Endothelial cell of umbilical vein (primary cell): ENCODE measurements at regions not wholly inside any gene's neighbourhood (a gene's known extent, or its start where the extent isn't known, plus 50 kb on each side); places are given as distances from the start of the nearest gene placed in this dataset.

ENCODE experiments used
- BruUV-seq: library from RNA; stranded (reverse); fragments of 400-500 nt; replicated peaks from 2 replicates; lab custom pipeline; 2021; lab: Mats Ljungman, UMichigan
- CTCF ChIA-PET: fragments of 300-600, 350-600 bp; sonication (Branson Sonifier 250); formaldehyde crosslinking; loops from one replicate; lab custom pipeline; 2021; ENCODE audit warnings: antibody characterized with exemption, inconsistent platforms; lab: Charles Lee
- POLR2A ChIA-PET: fragments of 300-600, 350-600 bp; sonication (Branson Sonifier 250); formaldehyde crosslinking; loops from one replicate; lab custom pipeline; 2021; ENCODE audit warnings: antibody characterized with exemption, inconsistent platforms; lab: Charles Lee
- DNase-seq: peaks from one replicate; pipeline ENCODE4 v3.0.0-alpha.2; 2011; ENCODE audit warnings: low read depth, low spot score
- FAIRE-seq: peaks from 2 replicates; lab custom pipeline; 2011; peaks lifted over from hg19 to GRCh38; lab: Jason Lieb, UNC
- H2AFZ ChIP-seq: 2 replicates; pipeline ENCODE4 v1.6.0; 2012; ENCODE audit warnings: low read depth, low read length, control low read depth, inconsistent platforms
- H3K27ac ChIP-seq: 2 replicates; pipeline ENCODE4 v1.5.1; 2011; ENCODE audit warnings: low read depth, mild to moderate bottlenecking, control low read depth, low read length, moderate library complexity; ENCODE audit not compliant: insufficient read depth
- H3K27me3 ChIP-seq, 2 experiments: 2 replicates each; pipeline versions ENCODE4 v1.6.0 to v1.6.1; 2011; ENCODE audit warnings: low read length in 2 of 2, mixed read lengths in 1 of 2; ENCODE audit not compliant: control insufficient read depth in 2 of 2, insufficient read depth in 2 of 2
- H3K36me3 ChIP-seq, 2 experiments: 2 replicates in 1 of 2; 3 replicates in 1 of 2; pipeline ENCODE4 v1.5.1; 2011; ENCODE audit warnings: low read length in 2 of 2, mild to moderate bottlenecking in 1 of 2, moderate library complexity in 1 of 2; ENCODE audit not compliant: control insufficient read depth in 2 of 2, insufficient read depth in 2 of 2; ENCODE audit errors: extremely low read depth in 1 of 2
- H3K4me1 ChIP-seq: 3 replicates; pipeline ENCODE4 v1.5.1; 2011; ENCODE audit warnings: mild to moderate bottlenecking, low read length; ENCODE audit not compliant: control insufficient read depth, insufficient read depth; ENCODE audit errors: extremely low read depth
- H3K4me2 ChIP-seq: 2 replicates; pipeline ENCODE4 v1.6.1; 2011; ENCODE audit warnings: low read length, control low read depth, mixed read lengths; ENCODE audit not compliant: insufficient read depth
- H3K4me3 ChIP-seq, 3 experiments: fragments of 200-600 bp in 1 of 3; sonication (generic), shearing (Covaris generic) in 1 of 3; replicated peaks in 1 of 3; 2 replicates each; pipeline ENCODE4 v1.5.1; 2011 to 2016; ENCODE audit warnings: control low read depth in 3 of 3, low read length in 3 of 3, mild to moderate bottlenecking in 2 of 3, inconsistent platforms in 1 of 3, low read depth in 1 of 3, moderate library complexity in 1 of 3; ENCODE audit not compliant: insufficient read depth in 1 of 3
- H3K79me2 ChIP-seq: 2 replicates; pipeline ENCODE4 v1.6.0; 2012; ENCODE audit warnings: low read length, inconsistent platforms; ENCODE audit not compliant: control insufficient read depth, insufficient read depth
- H3K9ac ChIP-seq: replicated peaks from 2 replicates; pipeline ENCODE3; 2011; ENCODE audit warnings: low read length, control low read depth; ENCODE audit not compliant: insufficient read depth; ENCODE audit errors: extremely low read depth
- H3K9me1 ChIP-seq: replicated peaks from 3 replicates; pipeline ENCODE4 v1.6.0; 2011; ENCODE audit warnings: mild to moderate bottlenecking, low read length; ENCODE audit not compliant: control insufficient read depth, insufficient read depth; ENCODE audit errors: extremely low read depth
- H3K9me3 ChIP-seq: replicated peaks from 2 replicates; pipeline ENCODE4 v1.5.1; 2012; ENCODE audit warnings: low read length, inconsistent platforms; ENCODE audit not compliant: control insufficient read depth, insufficient read depth
- H4K20me1 ChIP-seq: replicated peaks from 2 replicates; pipeline ENCODE3; 2011; ENCODE audit warnings: mild to moderate bottlenecking, low read length; ENCODE audit not compliant: control insufficient read depth, insufficient read depth; ENCODE audit errors: extremely low read depth
- CTCF ChIP-seq, 2 donors: IDR thresholded peaks; 1 replicate in 1 of 2; 2 replicates in 1 of 2; pipeline ENCODE4 v1.5.1; 2011; ENCODE audit warnings: low read length in 2 of 2, mild to moderate bottlenecking in 2 of 2, moderate library complexity in 2 of 2, control low read depth in 1 of 2, inconsistent platforms in 1 of 2, low read depth in 1 of 2; ENCODE audit not compliant: insufficient read depth in 1 of 2; ENCODE audit errors: extremely low read depth in 1 of 2
- EZH2 ChIP-seq: IDR thresholded peaks from 2 replicates; pipeline ENCODE4 v1.6.1; 2012; ENCODE audit warnings: borderline replicate concordance, low read depth, mild to moderate bottlenecking, moderate library complexity, low read length, inconsistent platforms; ENCODE audit not compliant: severe bottlenecking
- FOS ChIP-seq: IDR thresholded peaks from 2 replicates; pipeline ENCODE4 v1.6.1; 2011; ENCODE audit warnings: mild to moderate bottlenecking, low read length, moderate library complexity, borderline replicate concordance; ENCODE audit not compliant: insufficient read depth
- GATA2 ChIP-seq: IDR thresholded peaks from 2 replicates; pipeline ENCODE4 v1.7.0; 2011; ENCODE audit warnings: low read depth, mild to moderate bottlenecking, moderate library complexity, mixed read lengths, low read length; ENCODE audit not compliant: insufficient read length, insufficient read depth
- JUN ChIP-seq: IDR thresholded peaks from 2 replicates; pipeline ENCODE4 v1.6.1; 2011; ENCODE audit warnings: borderline replicate concordance, low read depth; ENCODE audit not compliant: insufficient read length, insufficient read depth
- MAX ChIP-seq: IDR thresholded peaks from 2 replicates; pipeline ENCODE4 v1.6.1; 2011; ENCODE audit not compliant: insufficient read depth, insufficient read length
- POLR2A ChIP-seq: IDR thresholded peaks from 2 replicates; pipeline ENCODE4 v1.6.1; 2012; ENCODE audit warnings: low read depth, mild to moderate bottlenecking, control low read depth, low read length
- POLR2AphosphoS5 ChIP-seq: IDR thresholded peaks from 2 replicates; pipeline ENCODE4 v1.6.1; 2012; ENCODE audit warnings: low read depth, mild to moderate bottlenecking, control low read depth, low read length, moderate library complexity; ENCODE audit not compliant: insufficient read depth
- dilution Hi-C: fragments of 300-500 bp; cut with MboI; formaldehyde crosslinking; loops from one replicate; pipeline ENCODE4 v1.15.0; 2019; ENCODE audit warnings: low sequenced_read_pairs; ENCODE audit not compliant: extremely low pct_ligation_motif_present
- intact Hi-C: fragments of 100-400 bp; cut with micrococcal nuclease; formaldehyde crosslinking; loops from one replicate; pipeline ENCODE4 v1.10.0; 2022

DNA sequence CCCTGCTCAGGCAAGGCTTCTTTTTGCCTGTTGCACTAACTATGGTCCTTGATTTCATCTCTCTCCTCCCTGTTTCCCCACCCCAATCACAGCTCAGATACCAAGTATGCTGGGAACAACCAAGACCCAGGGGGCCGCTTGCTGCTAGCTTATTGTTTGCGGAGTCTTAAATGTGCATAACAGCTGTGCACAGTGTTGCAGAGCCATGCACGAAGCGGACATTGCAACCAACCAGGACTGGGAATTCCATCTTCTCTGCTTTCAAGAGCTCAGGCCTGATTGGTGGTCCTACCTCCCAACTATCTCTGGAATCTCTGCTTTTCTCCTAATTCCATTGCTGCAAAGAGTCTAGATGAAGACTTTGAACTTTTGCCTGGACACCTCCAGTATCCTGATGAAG, 281.3 kb upstream of the TNRC6C start:
- no peaks in the 10 kb centered on the region for H3K9me3 ChIP-seq
- no TSS peak for BruUV-seq
- no peak overlapping the region for H3K27ac ChIP-seq
- no peaks in the 10 kb centered on the region for H3K36me3 ChIP-seq
- H3K4me1 ChIP-seq: no peaks in the 10 kb centered on the region
- POLR2A ChIA-PET: no interaction called here
- DNase-seq (no peak), FAIRE-seq (no peak)
- H2AFZ ChIP-seq: no peak overlapping the region
- CTCF ChIA-PET: interaction anchor here (1.0 to 2.0 kb wide), 2 partner anchors 14 to 31 kb away, joined by 3 to 4 read pairs; no protein-coding TSS in a partner anchor
- H3K9ac ChIP-seq: no peak overlapping the region
- intact Hi-C loops (no loop called here), dilution Hi-C loops (no loop called here)
- no peak for TF ChIP-seq POLR2AphosphoS5
- no peak for TF ChIP-seq MAX
- TF ChIP-seq POLR2A: no peak
- no peak for TF ChIP-seq EZH2
- no peak for TF ChIP-seq FOS
- TF ChIP-seq GATA2: no peak
- no peak for TF ChIP-seq JUN
- TF ChIP-seq CTCF (IDR thresholded peaks at IDR 0.05; ENCODE audit: extremely low read depth in 1 of 2, insufficient read depth in 1 of 2, low read depth in 1 of 2, low read length in 2 of 2): no peak
- H3K79me2 ChIP-seq: no peaks in the 10 kb centered on the region
- no peaks in the 10 kb centered on the region for H4K20me1 ChIP-seq
- no peak overlapping the region for H3K4me2 ChIP-seq
- no peak overlapping the region for H3K4me3 ChIP-seq
- no peaks in the 10 kb centered on the region for H3K9me1 ChIP-seq
- peaks cover 0 to 2% of the 10 kb centered on the region in 2 experiments for H3K27me3 ChIP-seq
